VCaP (cell line): ENCODE measurements at regions not wholly inside any gene's neighbourhood (a gene's known extent, or its start where the extent isn't known, plus 50 kb on each side); places are given as distances from the start of the nearest gene placed in this dataset.
"Not testable (repeated sequence)": the region's sequence is repeated elsewhere in the genome, so short reads cannot be mapped to it uniquely, and the experiment has no call there.

Experiments used
- H3K27ac ChIP-seq: fragments of 450-650 bp; 2 replicates; pipeline ENCODE4 v1.5.1; 2017
- CTCF ChIP-seq: fragments of 450-650 bp; conservative IDR thresholded peaks from 2 replicates; pipeline ENCODE4 v1.5.1; 2017; ENCODE audit warnings: mild to moderate bottlenecking, moderate library complexity

- TF ChIP-seq CTCF, result no peak
- no peak overlapping the region for H3K27ac ChIP-seq
Measured at GRCh38 chr6:119431799-119432198, 82.2 kb upstream of the MAN1A1 start.

- H3K27ac ChIP-seq, result no peak overlapping the region
- no peak for TF ChIP-seq CTCF
Measured at GRCh38 chr6:119430805-119431204, 81.2 kb upstream of the MAN1A1 start.

GRCh38 chr6:119428633-119429032 lies 79.1 kb upstream of the MAN1A1 start:
- TF ChIP-seq CTCF, result no peak
- H3K27ac ChIP-seq, result no peak overlapping the region

GRCh38 chr6:119426619-119427018 lies 77.1 kb upstream of the MAN1A1 start:
- H3K27ac ChIP-seq, result no peak overlapping the region
- TF ChIP-seq CTCF, result no peak

- no peak overlapping the region for H3K27ac ChIP-seq
- no peak for TF ChIP-seq CTCF
Measured at GRCh38 chr6:119423996-119424395, 74.4 kb upstream of the MAN1A1 start.

GRCh38 chr6:119418084-119418483 lies 68.5 kb upstream of the MAN1A1 start:
- not testable (repeated sequence) for H3K27ac ChIP-seq

GRCh38 chr6:119407156-119407555 lies 57.6 kb upstream of the MAN1A1 start:
- H3K27ac ChIP-seq, result no peak overlapping the region
- no peak for TF ChIP-seq CTCF

GRCh38 chr6:119405114-119405513 lies 55.6 kb upstream of the MAN1A1 start:
- H3K27ac ChIP-seq, result not testable (repeated sequence)
